ENCODE measurements at regions not wholly inside any gene's neighbourhood (a gene's known extent, or its start where the extent isn't known, plus 50 kb on each side); places are given as distances from the start of the nearest gene placed in this dataset.

GRCh38 chr17:33802349-33803198 is 452.5 kb upstream of the CCL2 start:
- Histone ChIP-seq H3K27me3 (ENCODE audit: control insufficient read depth in 4 of 4, insufficient read depth in 4 of 4, low read length in 3 of 4) (peaks cover 0 to 3% (median under 1%) of the 10 kb centered on the region in 4 donors), H3K4me3 (ENCODE audit: low read depth in 1 of 3, low read length in 3 of 3) (no peak overlapping the region), H3K9ac (ENCODE audit: low read depth in 1 of 2, low read length in 2 of 2) (no peak overlapping the region), H3K4me1 (ENCODE audit: control insufficient read depth in 4 of 4, insufficient read depth in 4 of 4, low read length in 3 of 4) (no peaks in the 10 kb centered on the region), H3K27ac (ENCODE audit: low read depth in 1 of 2, low read length in 2 of 2) (no peak overlapping the region), H3K36me3 (ENCODE audit: control insufficient read depth in 4 of 4, insufficient read depth in 3 of 4, low read depth in 1 of 4, low read length in 3 of 4) (no peaks in the 10 kb centered on the region), H3K9me3 (ENCODE audit: control insufficient read depth in 4 of 4, low read length in 3 of 4) (no peaks in the 10 kb centered on the region)
- no peak for TF ChIP-seq CTCF (IDR thresholded peaks at IDR 0.05; ENCODE audit: low read depth, low read length, missing input control)
- no peak for DNase-seq (ENCODE audit: low spot score)
- 64% methylated on average over 10 of the region's 10 CpGs for WGBS

GRCh38 chr17:33803199-33803685 is 451.8 kb upstream of the CCL2 start:
- H3K4me3 ChIP-seq (ENCODE audit: low read depth in 1 of 3, low read length in 3 of 3), result no peak overlapping the region
- H3K27me3 ChIP-seq (ENCODE audit: control insufficient read depth in 4 of 4, insufficient read depth in 4 of 4, low read length in 3 of 4), result peaks cover 0 to 3% (median under 1%) of the 10 kb centered on the region in 4 donors
- no peaks in the 10 kb centered on the region for H3K9me3 ChIP-seq (ENCODE audit: control insufficient read depth in 4 of 4, low read length in 3 of 4)
- no peaks in the 10 kb centered on the region for H3K36me3 ChIP-seq (ENCODE audit: control insufficient read depth in 4 of 4, insufficient read depth in 3 of 4, low read depth in 1 of 4, low read length in 3 of 4)
- no peak overlapping the region for H3K27ac ChIP-seq (ENCODE audit: low read depth in 1 of 2, low read length in 2 of 2)
- WGBS, result 64% methylated on average over 2 of the region's 2 CpGs
- H3K4me1 ChIP-seq (ENCODE audit: control insufficient read depth in 4 of 4, insufficient read depth in 4 of 4, low read length in 3 of 4), result no peaks in the 10 kb centered on the region
- no peak for DNase-seq (ENCODE audit: low spot score)
- H3K9ac ChIP-seq (ENCODE audit: low read depth in 1 of 2, low read length in 2 of 2), result no peak overlapping the region
- TF ChIP-seq TAF1 (conservative IDR thresholded peaks at IDR 0.05) (no peak), REST (IDR thresholded peaks at IDR 0.05) (no peak), HNF4G (IDR thresholded peaks at IDR 0.05) (no peak), GABPA (IDR thresholded peaks at IDR 0.05 in 1 of 2, conservative IDR thresholded peaks at IDR 0.05 in 1 of 2) (no peak), FOXA2 (IDR thresholded peaks at IDR 0.05) (no peak), MAX (IDR thresholded peaks at IDR 0.05) (no peak), YY1 (IDR thresholded peaks at IDR 0.05) (no peak), SP1 (IDR thresholded peaks at IDR 0.05) (no peak), NR2F2 (IDR thresholded peaks at IDR 0.05) (no peak), ATF3 (IDR thresholded peaks at IDR 0.05) (no peak), EGR1 (IDR thresholded peaks at IDR 0.05; ENCODE audit: low read depth in 2 of 2) (no peak), ZBTB33 (IDR thresholded peaks at IDR 0.05) (no peak), RXRA (IDR thresholded peaks at IDR 0.05) (no peak), CTCF (IDR thresholded peaks at IDR 0.05; ENCODE audit: low read depth, low read length, missing input control) (no peak)

All from liver (tissue), 8 donors.